ENCODE measurements at regions not wholly inside any gene's neighbourhood (a gene's known extent, or its start where the extent isn't known, plus 50 kb on each side); places are given as distances from the start of the nearest gene placed in this dataset.
"Not testable (repeated sequence)": the region's sequence is repeated elsewhere in the genome, so short reads cannot be mapped to it uniquely, and the experiment has no call there.

DNA sequence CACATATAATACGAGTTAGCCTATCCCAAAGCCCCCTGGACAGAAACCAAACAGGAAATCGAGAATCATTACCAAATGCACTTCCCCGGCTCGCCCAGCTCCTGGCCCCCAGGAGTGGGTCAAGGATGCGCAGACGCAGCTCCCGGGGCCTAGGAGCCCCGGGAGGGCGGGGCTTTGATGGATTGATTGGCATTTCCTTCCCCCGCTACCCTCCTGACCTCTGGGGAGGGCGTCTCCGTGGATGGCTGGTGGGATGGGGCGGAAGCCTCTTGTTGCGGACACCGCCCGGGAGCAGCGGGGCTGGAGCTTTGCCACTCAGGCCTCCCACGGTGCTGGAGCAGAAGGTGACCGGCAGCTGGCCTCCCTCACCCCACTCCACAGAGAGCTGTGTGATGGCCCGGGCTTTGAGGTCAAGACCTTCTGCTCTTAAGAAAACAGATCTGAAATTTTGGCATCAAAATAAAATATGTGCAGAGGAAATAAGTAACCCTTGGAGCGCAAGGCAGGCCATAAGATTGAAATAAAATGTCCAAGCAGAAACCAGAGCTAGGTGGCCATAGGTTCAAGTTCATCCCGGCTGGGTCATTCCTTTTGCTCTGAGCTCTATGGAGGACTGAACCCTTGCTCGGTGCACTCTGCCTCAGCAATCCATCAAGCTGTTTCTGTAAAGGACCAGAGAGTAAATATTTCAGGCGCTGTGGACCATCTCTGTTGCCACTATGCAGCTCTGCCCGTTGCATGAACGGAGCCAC, 262.3 kb downstream of the SOX9 start:
- Histone ChIP-seq H3F3A (ENCODE audit: insufficient read depth) (no peaks in the 10 kb centered on the region), H3K79me2 (ENCODE audit: insufficient read depth, low read length) (no peaks in the 10 kb centered on the region), H3K4me2 (ENCODE audit: low read depth, low read length, poor library complexity, severe bottlenecking) (no peak overlapping the region), H3K36me3 (ENCODE audit: low read length) (no peaks in the 10 kb centered on the region), H3K27me3 (ENCODE audit: low read length) (no peaks in the 10 kb centered on the region), H3K9me3 (ENCODE audit: insufficient read depth, low read length) (no peaks in the 10 kb centered on the region), H3K27ac (ENCODE audit: low read depth, low read length) (no peak overlapping the region), H3K9me2 (replicated peaks; ENCODE audit: insufficient read depth, low read length) (no peaks in the 10 kb centered on the region), H3K4me3 (ENCODE audit: insufficient read depth, low read length, poor library complexity, severe bottlenecking) (no peak overlapping the region), H4K20me1 (ENCODE audit: low read depth, low read length) (no peaks in the 10 kb centered on the region), H3K9ac (ENCODE audit: low read length) (no peak overlapping the region), H2AFZ (ENCODE audit: low read depth, low read length, severe bottlenecking) (no peak overlapping the region)
- TF ChIP-seq, protein P1, sequence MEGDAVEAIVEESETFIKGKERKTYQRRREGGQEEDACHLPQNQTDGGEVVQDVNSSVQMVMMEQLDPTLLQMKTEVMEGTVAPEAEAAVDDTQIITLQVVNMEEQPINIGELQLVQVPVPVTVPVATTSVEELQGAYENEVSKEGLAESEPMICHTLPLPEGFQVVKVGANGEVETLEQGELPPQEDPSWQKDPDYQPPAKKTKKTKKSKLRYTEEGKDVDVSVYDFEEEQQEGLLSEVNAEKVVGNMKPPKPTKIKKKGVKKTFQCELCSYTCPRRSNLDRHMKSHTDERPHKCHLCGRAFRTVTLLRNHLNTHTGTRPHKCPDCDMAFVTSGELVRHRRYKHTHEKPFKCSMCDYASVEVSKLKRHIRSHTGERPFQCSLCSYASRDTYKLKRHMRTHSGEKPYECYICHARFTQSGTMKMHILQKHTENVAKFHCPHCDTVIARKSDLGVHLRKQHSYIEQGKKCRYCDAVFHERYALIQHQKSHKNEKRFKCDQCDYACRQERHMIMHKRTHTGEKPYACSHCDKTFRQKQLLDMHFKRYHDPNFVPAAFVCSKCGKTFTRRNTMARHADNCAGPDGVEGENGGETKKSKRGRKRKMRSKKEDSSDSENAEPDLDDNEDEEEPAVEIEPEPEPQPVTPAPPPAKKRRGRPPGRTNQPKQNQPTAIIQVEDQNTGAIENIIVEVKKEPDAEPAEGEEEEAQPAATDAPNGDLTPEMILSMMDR (IDR thresholded peaks at IDR 0.05; ENCODE audit: insufficient read depth, low read length, poor library complexity, severe bottlenecking): no peak
- no peak for TF ChIP-seq EZH2phosphoT487 (conservative IDR thresholded peaks at IDR 0.05; ENCODE audit: low read length)

DNA sequence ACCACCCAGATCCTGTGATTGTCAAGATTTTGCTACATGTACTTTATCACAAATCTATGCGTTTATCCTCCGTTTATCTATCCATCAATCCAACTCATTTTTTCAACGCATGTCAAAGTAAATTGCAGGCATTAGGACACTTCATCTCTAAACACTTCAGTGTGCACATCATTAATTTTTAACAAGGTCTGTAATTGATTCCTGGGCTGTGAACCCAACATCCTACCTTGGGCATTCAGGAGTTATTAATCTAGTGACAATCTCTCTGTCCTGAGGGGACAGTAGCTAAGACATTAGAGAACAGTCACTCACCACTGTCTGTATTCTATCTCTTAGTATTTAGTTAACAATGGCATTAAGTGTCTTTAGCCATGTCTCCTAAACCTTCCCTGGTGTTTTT, 264.7 kb downstream of the SOX9 start:
- Histone ChIP-seq H4K20me1 (ENCODE audit: low read depth, low read length) (no peaks in the 10 kb centered on the region), H3K27me3 (ENCODE audit: low read length) (no peaks in the 10 kb centered on the region), H3K27ac (ENCODE audit: low read depth, low read length) (no peak overlapping the region), H3K9ac (ENCODE audit: low read length) (no peak overlapping the region), H3K79me2 (ENCODE audit: insufficient read depth, low read length) (no peaks in the 10 kb centered on the region), H3F3A (ENCODE audit: insufficient read depth) (no peaks in the 10 kb centered on the region), H3K9me3 (ENCODE audit: insufficient read depth, low read length) (no peaks in the 10 kb centered on the region), H3K4me2 (ENCODE audit: low read depth, low read length, poor library complexity, severe bottlenecking) (no peak overlapping the region), H3K9me2 (replicated peaks; ENCODE audit: insufficient read depth, low read length) (no peaks in the 10 kb centered on the region), H3K36me3 (ENCODE audit: low read length) (no peaks in the 10 kb centered on the region), H3K4me3 (ENCODE audit: insufficient read depth, low read length, poor library complexity, severe bottlenecking) (no peak overlapping the region), H2AFZ (ENCODE audit: low read depth, low read length, severe bottlenecking) (no peak overlapping the region)
- TF ChIP-seq EZH2phosphoT487 (conservative IDR thresholded peaks at IDR 0.05; ENCODE audit: low read length): no peak
- TF ChIP-seq, protein P1 (IDR thresholded peaks at IDR 0.05; ENCODE audit: insufficient read depth, low read length, poor library complexity, severe bottlenecking): no peak

DNA sequence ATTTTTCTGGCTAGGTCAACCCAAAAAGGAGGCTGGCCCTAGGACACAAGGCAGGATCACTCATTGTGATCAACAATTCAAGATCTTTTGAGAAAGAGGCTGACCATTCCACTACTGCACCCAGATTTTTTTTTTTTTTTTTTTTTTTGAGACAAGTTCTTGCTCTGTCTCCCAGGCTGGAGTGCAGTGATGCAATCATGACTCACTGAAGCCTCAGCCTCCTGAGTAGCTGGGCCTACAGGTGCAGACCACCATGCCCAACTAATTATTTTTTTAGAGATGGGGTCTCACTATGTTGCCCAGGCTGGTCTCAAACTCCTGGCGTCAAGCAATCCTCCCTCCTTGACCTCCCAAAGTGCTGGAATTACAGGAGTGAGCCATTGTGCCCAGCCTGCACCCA, 265.4 kb downstream of the SOX9 start:
- H3K9me3 ChIP-seq (ENCODE audit: insufficient read depth, low read length); H3K4me3 ChIP-seq (ENCODE audit: insufficient read depth, low read length, poor library complexity, severe bottlenecking); H3F3A ChIP-seq (ENCODE audit: insufficient read depth); H3K27me3 ChIP-seq (ENCODE audit: low read length); H3K9me2 ChIP-seq (replicated peaks; ENCODE audit: insufficient read depth, low read length); H3K27ac ChIP-seq (ENCODE audit: low read depth, low read length); H3K79me2 ChIP-seq (ENCODE audit: insufficient read depth, low read length); H2AFZ ChIP-seq (ENCODE audit: low read depth, low read length, severe bottlenecking); H3K36me3 ChIP-seq (ENCODE audit: low read length); H4K20me1 ChIP-seq (ENCODE audit: low read depth, low read length); H3K4me2 ChIP-seq (ENCODE audit: low read depth, low read length, poor library complexity, severe bottlenecking); H3K9ac ChIP-seq (ENCODE audit: low read length): not testable (repeated sequence)

DNA sequence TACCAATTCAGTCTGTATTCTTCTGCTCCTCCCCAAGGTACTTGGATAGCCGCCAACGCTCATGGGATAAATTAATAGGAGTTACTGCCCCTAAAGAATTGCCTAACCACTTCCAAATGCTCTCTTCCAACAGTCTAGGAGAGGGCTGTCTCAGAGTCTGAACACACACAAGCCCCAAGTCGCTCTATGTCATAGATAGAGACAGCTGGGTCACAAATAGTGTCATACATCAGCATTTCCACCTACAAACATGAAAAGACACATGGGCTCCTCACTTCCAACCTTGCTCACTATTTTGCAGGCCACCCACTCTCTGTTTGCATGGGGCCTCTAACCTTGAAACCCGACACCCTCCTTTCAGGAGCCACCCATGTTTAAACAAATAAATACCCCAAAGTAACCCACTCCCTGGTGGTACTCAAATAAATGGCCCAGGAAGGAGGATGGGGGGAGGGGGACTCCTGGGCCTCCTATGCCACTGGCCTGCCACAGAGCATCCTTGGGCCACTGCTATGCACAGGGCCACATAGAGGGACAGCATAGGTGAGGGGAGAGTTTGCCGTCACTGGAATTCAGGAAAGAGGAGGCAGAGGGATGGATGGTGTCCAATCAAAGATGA, 265.9 kb downstream of the SOX9 start:
- Histone ChIP-seq H3K9me3 (ENCODE audit: insufficient read depth, low read length) (no peaks in the 10 kb centered on the region), H3F3A (ENCODE audit: insufficient read depth) (no peaks in the 10 kb centered on the region), H3K9me2 (replicated peaks; ENCODE audit: insufficient read depth, low read length) (no peaks in the 10 kb centered on the region), H3K27me3 (ENCODE audit: low read length) (no peaks in the 10 kb centered on the region), H3K4me2 (ENCODE audit: low read depth, low read length, poor library complexity, severe bottlenecking) (no peak overlapping the region), H3K9ac (ENCODE audit: low read length) (no peak overlapping the region), H3K27ac (ENCODE audit: low read depth, low read length) (no peak overlapping the region), H3K36me3 (ENCODE audit: low read length) (no peaks in the 10 kb centered on the region), H2AFZ (ENCODE audit: low read depth, low read length, severe bottlenecking) (no peak overlapping the region), H3K4me3 (ENCODE audit: insufficient read depth, low read length, poor library complexity, severe bottlenecking) (no peak overlapping the region), H3K79me2 (ENCODE audit: insufficient read depth, low read length) (no peaks in the 10 kb centered on the region), H4K20me1 (ENCODE audit: low read depth, low read length) (no peaks in the 10 kb centered on the region)
- TF ChIP-seq, protein P1 (IDR thresholded peaks at IDR 0.05; ENCODE audit: insufficient read depth, low read length, poor library complexity, severe bottlenecking): no peak
- no peak for TF ChIP-seq EZH2phosphoT487 (conservative IDR thresholded peaks at IDR 0.05; ENCODE audit: low read length)
